ENCODE measurements at regions not wholly inside any gene's neighbourhood (a gene's known extent, or its start where the extent isn't known, plus 50 kb on each side); places are given as distances from the start of the nearest gene placed in this dataset.

DNA sequence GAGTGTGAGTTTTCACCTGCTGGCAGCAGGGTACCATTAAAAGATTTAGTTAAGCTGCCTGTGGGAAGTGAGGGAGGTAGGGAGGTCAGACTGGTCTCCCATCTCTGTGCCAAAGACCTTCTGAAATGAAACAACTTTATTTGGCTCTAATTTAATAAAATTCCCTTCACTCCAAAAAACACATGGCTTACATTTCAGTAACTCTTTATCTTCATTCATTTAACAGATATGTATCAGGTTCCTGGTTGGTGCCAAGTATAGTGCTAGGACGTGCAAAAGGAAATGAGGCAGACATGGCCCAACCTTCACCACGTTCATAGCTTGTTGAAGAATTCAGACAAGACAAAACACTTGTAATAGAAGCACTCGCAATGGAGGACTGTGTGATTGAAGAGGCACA lies 282.3 kb downstream of the SEC16B start:
- TF ChIP-seq EZH2 (IDR thresholded peaks at IDR 0.05; ENCODE audit: borderline replicate concordance, insufficient read depth, low read length, poor library complexity, severe bottlenecking): no peak
- TF ChIP-seq SMC3 (conservative IDR thresholded peaks at IDR 0.05; ENCODE audit: poor library complexity): no peak
- TF ChIP-seq CTCF (IDR thresholded peaks at IDR 0.05; ENCODE audit: poor library complexity, severe bottlenecking): no peak
- TF ChIP-seq EP300 (conservative IDR thresholded peaks at IDR 0.05; ENCODE audit: poor library complexity, severe bottlenecking): no peak
